HFF-Myc (cell line): ENCODE measurements at regions not wholly inside any gene's neighbourhood (a gene's known extent, or its start where the extent isn't known, plus 50 kb on each side); places are given as distances from the start of the nearest gene placed in this dataset.

ENCODE experiments used
- DNase-seq: peaks from one replicate; pipeline ENCODE4 v3.0.0-alpha.2; 2011; ENCODE audit warnings: low read depth; ENCODE audit errors: extremely low read depth
- H3K4me3 ChIP-seq: replicated peaks from 2 replicates; pipeline ENCODE4 v1.5.1; 2011; ENCODE audit warnings: low read depth, mild to moderate bottlenecking, control low read depth, low read length
- CTCF ChIP-seq: IDR thresholded peaks from 2 replicates; pipeline ENCODE4 v1.5.1; 2012; ENCODE audit warnings: mild to moderate bottlenecking, low read depth, low read length, control low read depth; ENCODE audit errors: missing control alignments

- DNase-seq, result no peak
- H3K4me3 ChIP-seq, result no peak overlapping the region
- no peak for TF ChIP-seq CTCF
Observed at GRCh38 chr21:34268493-34268892, 95.3 kb upstream of the KCNE2 start.

- no peak overlapping the region for H3K4me3 ChIP-seq
- no peak for DNase-seq
- no peak for TF ChIP-seq CTCF
Observed at GRCh38 chr21:34270411-34270810, 93.4 kb upstream of the KCNE2 start.

- no peak for DNase-seq
- no peak overlapping the region for H3K4me3 ChIP-seq
- TF ChIP-seq CTCF, result no peak
Observed at GRCh38 chr21:34271189-34271851, 92.5 kb upstream of the KCNE2 start.

GRCh38 chr21:34272321-34272720 lies 91.5 kb upstream of the KCNE2 start:
- TF ChIP-seq CTCF, result no peak
- no peak overlapping the region for H3K4me3 ChIP-seq
- DNase-seq, result no peak

DNA sequence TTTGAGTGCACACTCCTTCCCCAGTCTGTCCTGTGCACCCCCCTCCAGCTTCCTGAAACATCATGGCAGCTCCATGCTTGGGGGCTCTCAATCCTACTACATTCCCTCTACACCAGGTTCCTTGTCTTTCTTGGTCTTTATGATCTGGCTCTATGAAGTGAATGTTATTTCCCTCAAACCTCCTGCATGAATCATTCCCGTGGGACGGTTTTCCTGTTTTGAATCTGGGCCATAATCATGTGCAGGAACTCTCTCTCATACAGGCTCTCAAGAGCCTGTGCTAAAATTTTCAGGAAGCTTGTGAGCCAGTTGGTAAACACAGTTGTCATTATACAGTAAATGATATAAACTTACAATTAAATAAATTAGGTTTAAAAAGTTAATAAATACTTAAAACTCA lies 89.8 kb upstream of the KCNE2 start:
- TF ChIP-seq CTCF, result no peak
- H3K4me3 ChIP-seq, result no peak overlapping the region
- DNase-seq, result no peak

GRCh38 chr21:34276711-34277425 lies 86.9 kb upstream of the KCNE2 start:
- no peak for DNase-seq
- H3K4me3 ChIP-seq, result no peak overlapping the region
- TF ChIP-seq CTCF, result no peak
